KMS-11 (cell line): ENCODE measurements at regions not wholly inside any gene's neighbourhood (a gene's known extent, or its start where the extent isn't known, plus 50 kb on each side); places are given as distances from the start of the nearest gene placed in this dataset.

Source experiments
- H2AFZ ChIP-seq: fragments of 200-600 bp; sonication (generic); 2 replicates; pipeline ENCODE4 v1.6.1; 2016; ENCODE audit warnings: antibody characterized with exemption, mixed run types, low read depth
- H3K27ac ChIP-seq: fragments of 200-600 bp; sonication (generic); 2 replicates; pipeline ENCODE4 v1.6.1; 2016; ENCODE audit warnings: mild to moderate bottlenecking, mixed run types
- H3K27me3 ChIP-seq: fragments of 200-600 bp; sonication (generic); 2 replicates; pipeline ENCODE4 v1.6.1; 2017; ENCODE audit warnings: mild to moderate bottlenecking, low read depth, mixed run types, moderate library complexity; ENCODE audit not compliant: insufficient read depth
- H3K36me3 ChIP-seq: fragments of 200-600 bp; sonication (generic); 2 replicates; pipeline ENCODE4 v1.6.1; 2017; ENCODE audit warnings: mild to moderate bottlenecking, mixed run types; ENCODE audit not compliant: insufficient read depth
- H3K4me1 ChIP-seq: fragments of 200-600 bp; sonication (generic); 2 replicates; pipeline ENCODE4 v1.6.1; 2016; ENCODE audit warnings: mild to moderate bottlenecking, low read depth, mixed run types; ENCODE audit not compliant: poor library complexity, severe bottlenecking
- H3K4me2 ChIP-seq: fragments of 200-600 bp; sonication (generic); 2 replicates; pipeline ENCODE4 v1.7.0; 2016; ENCODE audit warnings: mild to moderate bottlenecking, mixed run types
- H3K4me3 ChIP-seq: fragments of 200-600 bp; sonication (generic); IDR thresholded peaks from 2 replicates; pipeline ENCODE4 v1.6.1; 2017; ENCODE audit warnings: low read depth, low read length, mixed read lengths; ENCODE audit not compliant: insufficient read depth
- H3K79me2 ChIP-seq: fragments of 200-600 bp; sonication (generic); 2 replicates; pipeline ENCODE4 v1.6.1; 2016; ENCODE audit warnings: low read depth, mixed run types; ENCODE audit not compliant: insufficient read depth
- H3K9ac ChIP-seq: fragments of 200-600 bp; sonication (generic); 2 replicates; pipeline ENCODE4 v1.6.1; 2016; ENCODE audit warnings: mild to moderate bottlenecking, mixed run types
- H4K20me1 ChIP-seq: fragments of 200-600 bp; sonication (generic); 2 replicates; pipeline ENCODE4 v1.6.1; 2016; ENCODE audit warnings: mild to moderate bottlenecking, mixed run types; ENCODE audit not compliant: insufficient read depth
- TF ChIP-seq, protein P1 (sequence below): fragments of 200-600 bp; sonication (generic); conservative IDR thresholded peaks from 2 replicates; pipeline ENCODE4 v1.6.1; 2017; ENCODE audit warnings: low read depth, mild to moderate bottlenecking, antibody characterized with exemption, low read length, moderate library complexity, mixed read lengths

DNA sequence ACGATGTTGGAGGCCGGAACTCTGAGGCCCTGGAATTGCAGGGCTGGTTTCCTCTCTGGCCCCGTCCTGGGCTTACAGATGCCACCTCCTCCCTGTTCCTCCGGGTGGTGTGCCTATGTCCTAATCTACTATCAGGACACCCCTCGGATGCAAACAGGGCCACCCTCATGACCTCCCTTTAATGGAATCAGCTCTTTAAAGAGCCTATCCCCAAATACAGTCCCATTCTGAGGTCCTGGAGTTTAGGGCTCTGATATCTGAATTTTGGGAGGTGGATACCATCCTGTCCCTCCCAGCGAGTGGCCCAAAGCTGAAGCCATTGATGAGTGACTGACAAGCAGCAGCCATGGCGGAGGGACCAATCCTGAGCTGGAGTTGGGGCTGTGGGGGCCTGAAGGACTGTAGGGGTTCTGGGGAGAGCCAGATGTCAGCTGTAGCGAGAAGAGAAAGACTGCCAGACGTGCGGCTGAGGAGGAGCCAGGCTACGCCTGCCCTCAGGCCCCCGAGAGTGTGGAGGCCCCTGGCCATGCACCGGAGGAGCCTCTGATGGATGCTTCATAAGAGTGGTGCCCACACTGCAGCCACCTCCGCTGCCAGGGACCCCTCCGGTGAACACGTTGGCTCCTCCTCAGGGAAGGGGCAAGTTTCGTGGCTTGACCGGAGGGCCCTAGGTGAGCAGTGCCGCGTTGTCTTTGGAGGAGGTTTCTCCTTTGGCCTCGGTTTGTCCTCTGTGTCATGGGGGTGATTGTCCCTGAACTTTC, 100.2 kb downstream of the KIF26A start:
- H3K4me1 ChIP-seq = no peaks in the 10 kb centered on the region
- no peaks in the 10 kb centered on the region for H3K36me3 ChIP-seq
- no peak overlapping the region for H3K27ac ChIP-seq
- H3K79me2 ChIP-seq = no peaks in the 10 kb centered on the region
- H3K27me3 ChIP-seq = no peaks in the 10 kb centered on the region; the same call in 1 of the 2 replicates
- H3K4me2 ChIP-seq = no peak overlapping the region
- H3K9ac ChIP-seq = no peak overlapping the region
- H2AFZ ChIP-seq = no peak overlapping the region
- H3K4me3 ChIP-seq = no peak overlapping the region
- TF ChIP-seq, protein P1, sequence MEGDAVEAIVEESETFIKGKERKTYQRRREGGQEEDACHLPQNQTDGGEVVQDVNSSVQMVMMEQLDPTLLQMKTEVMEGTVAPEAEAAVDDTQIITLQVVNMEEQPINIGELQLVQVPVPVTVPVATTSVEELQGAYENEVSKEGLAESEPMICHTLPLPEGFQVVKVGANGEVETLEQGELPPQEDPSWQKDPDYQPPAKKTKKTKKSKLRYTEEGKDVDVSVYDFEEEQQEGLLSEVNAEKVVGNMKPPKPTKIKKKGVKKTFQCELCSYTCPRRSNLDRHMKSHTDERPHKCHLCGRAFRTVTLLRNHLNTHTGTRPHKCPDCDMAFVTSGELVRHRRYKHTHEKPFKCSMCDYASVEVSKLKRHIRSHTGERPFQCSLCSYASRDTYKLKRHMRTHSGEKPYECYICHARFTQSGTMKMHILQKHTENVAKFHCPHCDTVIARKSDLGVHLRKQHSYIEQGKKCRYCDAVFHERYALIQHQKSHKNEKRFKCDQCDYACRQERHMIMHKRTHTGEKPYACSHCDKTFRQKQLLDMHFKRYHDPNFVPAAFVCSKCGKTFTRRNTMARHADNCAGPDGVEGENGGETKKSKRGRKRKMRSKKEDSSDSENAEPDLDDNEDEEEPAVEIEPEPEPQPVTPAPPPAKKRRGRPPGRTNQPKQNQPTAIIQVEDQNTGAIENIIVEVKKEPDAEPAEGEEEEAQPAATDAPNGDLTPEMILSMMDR = no peak
- H4K20me1 ChIP-seq = no peaks in the 10 kb centered on the region

DNA sequence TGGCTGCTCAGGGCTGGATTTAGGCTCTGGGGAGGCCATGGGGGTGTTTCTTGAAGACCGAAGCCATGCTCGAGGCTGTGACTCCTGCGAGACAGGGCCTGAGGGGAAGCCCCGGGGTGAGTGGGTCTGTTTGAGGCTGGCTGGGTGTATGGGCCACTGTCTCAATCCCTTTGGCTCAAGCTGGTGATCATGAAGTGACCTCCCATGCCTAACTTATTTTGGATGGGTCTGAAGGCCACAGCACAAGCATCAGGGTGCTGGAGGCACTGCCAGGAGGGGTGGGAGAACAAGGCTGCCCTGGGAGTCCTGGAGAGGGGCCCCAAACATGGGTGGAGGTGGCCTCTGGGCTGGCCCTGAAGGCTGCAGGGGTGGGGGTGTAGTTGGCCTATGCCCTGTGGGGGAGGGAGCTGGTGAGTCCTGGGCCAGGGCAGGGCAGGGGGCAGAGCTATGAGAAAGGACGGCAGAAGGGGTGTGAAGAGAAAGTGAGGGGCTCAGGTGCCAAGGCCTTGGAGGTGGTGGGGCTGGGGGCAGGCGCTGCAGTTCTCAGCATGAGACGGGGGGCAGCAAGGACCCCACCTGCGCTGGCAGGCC, 100.9 kb downstream of the KIF26A start:
- H3K9ac ChIP-seq = no peak overlapping the region
- H3K27me3 ChIP-seq = no peaks in the 10 kb centered on the region; the same call in 1 of the 2 replicates
- H3K4me2 ChIP-seq = no peak overlapping the region
- no peaks in the 10 kb centered on the region for H4K20me1 ChIP-seq
- no peaks in the 10 kb centered on the region for H3K4me1 ChIP-seq
- no peaks in the 10 kb centered on the region for H3K79me2 ChIP-seq
- no peaks in the 10 kb centered on the region for H3K36me3 ChIP-seq
- no peak overlapping the region for H3K4me3 ChIP-seq
- H3K27ac ChIP-seq = no peak overlapping the region
- no peak overlapping the region for H2AFZ ChIP-seq
- TF ChIP-seq, protein P1 = no peak

DNA sequence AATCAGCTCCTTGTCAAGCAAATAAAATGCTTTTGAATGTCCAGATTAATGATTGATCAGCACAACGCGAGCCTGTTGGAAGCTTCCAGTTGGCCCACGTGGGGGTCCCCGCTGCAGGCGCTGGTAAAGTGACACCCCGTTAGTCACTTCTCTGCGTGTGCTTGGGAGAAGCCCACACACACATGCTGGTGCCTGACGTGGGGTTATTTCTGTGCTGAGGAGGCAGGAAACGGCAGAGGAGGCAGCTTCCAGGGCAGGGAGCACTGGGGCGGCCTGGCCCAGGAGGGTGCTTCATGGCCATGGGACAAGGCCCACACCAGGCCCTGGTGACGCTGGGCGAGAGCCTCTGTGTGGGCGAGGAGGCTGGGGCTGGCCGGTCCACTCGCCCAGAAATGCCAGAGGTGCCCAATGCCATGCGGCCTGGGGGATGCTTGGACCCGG, 101.5 kb downstream of the KIF26A start:
- Histone ChIP-seq H3K27ac (no peak overlapping the region), H4K20me1 (no peaks in the 10 kb centered on the region), H2AFZ (no peak overlapping the region), H3K9ac (no peak overlapping the region), H3K4me1 (no peaks in the 10 kb centered on the region), H3K4me3 (no peak overlapping the region), H3K4me2 (no peak overlapping the region), H3K79me2 (no peaks in the 10 kb centered on the region), H3K36me3 (no peaks in the 10 kb centered on the region), H3K27me3 (no peaks in the 10 kb centered on the region; the same call in 1 of the 2 replicates)
- TF ChIP-seq, protein P1 = no peak

DNA sequence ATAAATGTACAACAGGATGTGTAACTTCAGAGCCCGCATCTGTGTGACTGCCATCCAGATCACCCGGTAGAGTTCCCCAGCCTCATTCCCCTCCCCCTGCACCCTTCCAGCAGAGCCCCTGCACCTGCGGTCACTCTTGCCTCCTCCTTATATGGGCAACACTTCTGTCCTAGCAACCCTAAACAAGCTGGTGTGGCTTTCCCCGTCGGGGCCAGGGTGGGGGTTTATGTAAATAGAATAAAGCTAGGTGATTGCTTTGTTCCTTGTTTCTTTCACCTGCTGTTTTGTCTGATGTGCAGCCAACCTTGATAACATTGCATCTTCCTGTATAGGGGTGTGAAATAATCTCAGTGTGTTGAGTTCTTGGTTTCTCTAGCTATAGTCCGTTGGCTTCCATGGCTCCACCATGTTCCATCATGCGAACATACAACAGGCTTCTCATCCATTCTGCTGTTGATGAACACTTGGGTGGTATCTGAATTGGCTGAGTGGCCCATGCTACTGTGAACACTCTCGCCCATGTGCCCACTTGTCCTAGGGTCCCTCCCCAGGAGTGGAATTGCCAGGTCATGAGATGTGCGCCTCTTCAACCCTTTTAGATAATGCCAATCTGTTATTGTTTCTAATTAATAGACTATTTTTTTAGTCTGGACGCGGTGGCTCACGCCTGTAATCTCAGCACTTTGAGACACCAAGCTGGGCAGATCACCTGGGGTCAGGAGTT, 102.2 kb downstream of the KIF26A start:
- no peaks in the 10 kb centered on the region for H4K20me1 ChIP-seq
- no peak overlapping the region for H3K27ac ChIP-seq
- H3K27me3 ChIP-seq = no peaks in the 10 kb centered on the region; the same call in 1 of the 2 replicates
- no peaks in the 10 kb centered on the region for H3K4me1 ChIP-seq
- TF ChIP-seq, protein P1 = no peak
- H3K4me2 ChIP-seq = no peak overlapping the region
- no peak overlapping the region for H3K9ac ChIP-seq
- H2AFZ ChIP-seq = no peak overlapping the region
- H3K4me3 ChIP-seq = no peak overlapping the region
- H3K79me2 ChIP-seq = no peaks in the 10 kb centered on the region
- no peaks in the 10 kb centered on the region for H3K36me3 ChIP-seq
